Trophoblast cell (in vitro differentiated cells and primary cell): ENCODE measurements at regions not wholly inside any gene's neighbourhood (a gene's known extent, or its start where the extent isn't known, plus 50 kb on each side); places are given as distances from the start of the nearest gene placed in this dataset.
"Not testable (repeated sequence)": the region's sequence is repeated elsewhere in the genome, so short reads cannot be mapped to it uniquely, and the experiment has no call there.

Experiments used
- DNase-seq, 2 donors: peaks; one replicate each; pipeline ENCODE4 v3.0.0-alpha.2; 2016
- H2AFZ ChIP-seq: 2 replicates; pipeline ENCODE4 v1.6.1; 2013; ENCODE audit warnings: low read length, moderate library complexity, mild to moderate bottlenecking; ENCODE audit not compliant: insufficient read depth, poor library complexity
- H2AK5ac ChIP-seq: 2 replicates; pipeline ENCODE4 v1.6.1; 2013; ENCODE audit warnings: mild to moderate bottlenecking, low read length
- H2BK120ac ChIP-seq: 2 replicates; pipeline ENCODE4 v1.6.1; 2013; ENCODE audit warnings: low read length, mild to moderate bottlenecking, moderate library complexity; ENCODE audit not compliant: insufficient read depth, poor library complexity
- H2BK12ac ChIP-seq: 2 replicates; pipeline ENCODE4 v1.6.1; 2013; ENCODE audit warnings: mild to moderate bottlenecking, low read length, moderate library complexity
- H2BK5ac ChIP-seq: 2 replicates; pipeline ENCODE4 v1.6.1; 2013; ENCODE audit warnings: low read length, low read depth, moderate library complexity, mild to moderate bottlenecking; ENCODE audit not compliant: poor library complexity
- H3K14ac ChIP-seq: 2 replicates; pipeline ENCODE4 v1.6.1; 2013; ENCODE audit warnings: mild to moderate bottlenecking, low read length
- H3K18ac ChIP-seq: 2 replicates; pipeline ENCODE4 v1.6.1; 2013; ENCODE audit warnings: mild to moderate bottlenecking, low read length
- H3K23ac ChIP-seq: 2 replicates; pipeline ENCODE4 v1.6.1; 2013; ENCODE audit warnings: low read length
- H3K27ac ChIP-seq: 2 replicates; pipeline ENCODE4 v1.5.1; 2013; ENCODE audit warnings: low read depth, mild to moderate bottlenecking, inconsistent platforms, low read length, moderate library complexity
- H3K27me3 ChIP-seq: 2 replicates; pipeline ENCODE4 v1.6.1; 2013; ENCODE audit warnings: inconsistent platforms, mild to moderate bottlenecking, low read length, moderate library complexity; ENCODE audit not compliant: insufficient read depth
- H3K36me3 ChIP-seq, 2 experiments: 1 replicate in 1 of 2; 2 replicates in 1 of 2; pipeline ENCODE4 v1.6.1; 2013; ENCODE audit warnings: low read length in 2 of 2, mild to moderate bottlenecking in 2 of 2, moderate library complexity in 1 of 2; ENCODE audit not compliant: insufficient read depth in 2 of 2, control insufficient read depth in 1 of 2
- H3K4ac ChIP-seq: 2 replicates; pipeline ENCODE4 v1.6.1; 2013; ENCODE audit warnings: low read depth, mild to moderate bottlenecking, low read length, moderate library complexity
- H3K4me1 ChIP-seq, 2 experiments: 1 replicate in 1 of 2; 2 replicates in 1 of 2; pipeline ENCODE4 v1.6.1; 2013; ENCODE audit warnings: low read length in 2 of 2, mild to moderate bottlenecking in 2 of 2, moderate library complexity in 1 of 2; ENCODE audit not compliant: insufficient read depth in 2 of 2, control insufficient read depth in 1 of 2
- H3K4me2 ChIP-seq: 2 replicates; pipeline ENCODE4 v1.6.1; 2013; ENCODE audit warnings: inconsistent platforms, mild to moderate bottlenecking, low read length, moderate library complexity
- H3K4me3 ChIP-seq: 2 replicates; pipeline ENCODE4 v1.5.1; 2013; ENCODE audit warnings: mild to moderate bottlenecking, low read depth, low read length, inconsistent platforms
- H3K79me1 ChIP-seq: one replicate; pipeline ENCODE4 v1.6.1; 2013; ENCODE audit warnings: low read length
- H3K79me2 ChIP-seq: 2 replicates; pipeline ENCODE4 v1.6.1; 2013; ENCODE audit warnings: low read length, mild to moderate bottlenecking; ENCODE audit not compliant: control insufficient read depth, insufficient read depth, poor library complexity
- H3K9ac ChIP-seq: 2 replicates; pipeline ENCODE4 v1.6.1; 2013; ENCODE audit warnings: mild to moderate bottlenecking, low read length
- H3K9me3 ChIP-seq: 2 replicates; pipeline ENCODE4 v1.6.1; 2013; ENCODE audit warnings: low read depth, mild to moderate bottlenecking, control low read depth, inconsistent platforms, low read length; ENCODE audit not compliant: insufficient read depth
- H4K12ac ChIP-seq: 2 replicates; pipeline ENCODE4 v1.6.1; 2013; ENCODE audit warnings: low read depth, mild to moderate bottlenecking, low read length, moderate library complexity
- H4K8ac ChIP-seq: 2 replicates; pipeline ENCODE4 v1.6.1; 2013; ENCODE audit warnings: low read depth, mild to moderate bottlenecking, low read length, moderate library complexity
- H4K91ac ChIP-seq: one replicate; pipeline ENCODE4 v1.6.1; 2013; ENCODE audit warnings: low read depth, mild to moderate bottlenecking, low read length, moderate library complexity
- WGBS: extraction: QIAGEN DNeasy Blood & Tissue Kit; methylation state at CpG from one replicate; pipeline ENCODE4 v1.1.7; 2013; ENCODE audit warnings: missing lambda C conversion rate; ENCODE audit not compliant: insufficient read length, insufficient coverage; ENCODE audit errors: extremely low coverage; 5-methylcytosine and 5-hydroxymethylcytosine counted together

GRCh38 chr2:87907556-87908099, 82.0 kb upstream of the RGPD2 start:
- H3K27me3 ChIP-seq, H4K91ac ChIP-seq, H2AK5ac ChIP-seq, H4K8ac ChIP-seq, H3K9me3 ChIP-seq, H3K9ac ChIP-seq, DNase-seq, H3K4me2 ChIP-seq, H3K79me2 ChIP-seq, H3K36me3 ChIP-seq, H3K23ac ChIP-seq, H4K12ac ChIP-seq, H3K18ac ChIP-seq, H3K4ac ChIP-seq, H3K4me1 ChIP-seq, H3K79me1 ChIP-seq, H2AFZ ChIP-seq, H2BK5ac ChIP-seq, H2BK12ac ChIP-seq, H2BK120ac ChIP-seq, H3K4me3 ChIP-seq, H3K27ac ChIP-seq, H3K14ac ChIP-seq: not testable (repeated sequence)
- WGBS: no CpG with 5 or more reads among the region's 4 CpGs

- H4K12ac ChIP-seq, H3K36me3 ChIP-seq, H3K79me1 ChIP-seq, H2BK120ac ChIP-seq, H4K91ac ChIP-seq, H3K4me1 ChIP-seq, H3K4me2 ChIP-seq, H3K9me3 ChIP-seq, H3K18ac ChIP-seq, H3K27ac ChIP-seq, H3K14ac ChIP-seq, H2AFZ ChIP-seq, H2BK12ac ChIP-seq, H2AK5ac ChIP-seq, H3K4ac ChIP-seq, H3K23ac ChIP-seq, H3K27me3 ChIP-seq, H2BK5ac ChIP-seq, H4K8ac ChIP-seq, H3K79me2 ChIP-seq, H3K9ac ChIP-seq, H3K4me3 ChIP-seq: not testable (repeated sequence)
- no CpG with 5 or more reads among the region's 6 CpGs for WGBS
- DNase-seq: peak in 1 of 2 donors; percentile 1
Observed at GRCh38 chr2:87903242-87904114, 77.9 kb upstream of the RGPD2 start.

DNA sequence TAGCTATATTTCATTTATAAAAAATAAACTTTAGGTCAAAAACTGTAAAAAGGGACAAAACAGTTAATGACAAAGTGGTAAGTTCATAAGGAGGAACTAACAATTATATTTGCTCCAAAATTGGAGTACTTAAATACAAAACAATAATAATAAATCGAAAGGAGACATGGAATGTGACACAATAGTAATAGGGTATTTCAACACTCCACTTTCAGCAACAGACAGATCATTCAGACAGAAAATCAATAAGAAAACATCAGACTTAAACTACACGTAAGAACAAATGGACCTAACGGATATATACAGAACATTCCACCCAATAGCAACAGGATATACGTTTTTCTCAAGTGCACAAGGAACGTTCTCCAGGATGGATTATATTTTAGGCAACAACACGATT, 58.1 kb upstream of the RGPD2 start:
- H4K91ac ChIP-seq, DNase-seq, H3K18ac ChIP-seq, H3K4me1 ChIP-seq, H3K14ac ChIP-seq, H4K8ac ChIP-seq, H3K4ac ChIP-seq, H3K9me3 ChIP-seq, H3K4me3 ChIP-seq, H3K9ac ChIP-seq, H3K36me3 ChIP-seq, H3K4me2 ChIP-seq, H3K27ac ChIP-seq, H2BK120ac ChIP-seq, H2BK5ac ChIP-seq, H3K79me2 ChIP-seq, H2BK12ac ChIP-seq, H2AK5ac ChIP-seq, H3K79me1 ChIP-seq, H3K27me3 ChIP-seq, H3K23ac ChIP-seq, H4K12ac ChIP-seq, H2AFZ ChIP-seq: not testable (repeated sequence)
- WGBS: no CpG with 5 or more reads among the region's 6 CpGs
